HG02759 (cell line): ENCODE measurements at regions not wholly inside any gene's neighbourhood (a gene's known extent, or its start where the extent isn't known, plus 50 kb on each side); places are given as distances from the start of the nearest gene placed in this dataset.

Source experiments
- ATAC-seq: cut with Tn5 transposase; IDR thresholded peaks from one replicate; pipeline ENCODE4 v1.9.1; 2021; ENCODE audit warnings: mild to moderate bottlenecking, moderate library complexity; ENCODE audit not compliant: unreplicated experiment

GRCh38 chr2:17306706-17307105 lies 211.5 kb downstream of the RAD51AP2 start:
- no peak for ATAC-seq

- ATAC-seq = no peak
These were observed 212.0 kb downstream of the RAD51AP2 start for GRCh38 chr2:17306219-17306618.

GRCh38 chr2:17303521-17303920 lies 214.7 kb downstream of the RAD51AP2 start:
- no peak for ATAC-seq

GRCh38 chr2:17303054-17303453 lies 215.2 kb downstream of the RAD51AP2 start:
- ATAC-seq = no peak

GRCh38 chr2:17302281-17302680 lies 216.0 kb downstream of the RAD51AP2 start:
- ATAC-seq = no peak

- ATAC-seq = no peak
These were observed 216.8 kb downstream of the RAD51AP2 start for GRCh38 chr2:17301437-17301836.

- ATAC-seq = no peak
These were observed 218.2 kb downstream of the RAD51AP2 start for GRCh38 chr2:17299891-17300540.

- no peak for ATAC-seq
These were observed 219.8 kb downstream of the RAD51AP2 start for GRCh38 chr2:17298453-17298852.

- ATAC-seq = no peak
These were observed 221.6 kb downstream of the RAD51AP2 start for GRCh38 chr2:17296686-17297085.

- no peak for ATAC-seq
These were observed 228.6 kb downstream of the RAD51AP2 start for GRCh38 chr2:17289669-17290068.

- no peak for ATAC-seq
These were observed 231.1 kb downstream of the RAD51AP2 start for GRCh38 chr2:17287183-17287582.

- ATAC-seq = no peak
These were observed 235.4 kb downstream of the RAD51AP2 start for GRCh38 chr2:17282826-17283225.

GRCh38 chr2:17282245-17282644 lies 236.0 kb downstream of the RAD51AP2 start:
- ATAC-seq = no peak

GRCh38 chr2:17276220-17276619 lies 242.0 kb downstream of the RAD51AP2 start:
- no peak for ATAC-seq

GRCh38 chr2:17272652-17273525 lies 245.4 kb downstream of the RAD51AP2 start:
- ATAC-seq = peak; percentile 64

- peak; percentile 6 for ATAC-seq
These were observed 246.1 kb downstream of the RAD51AP2 start for GRCh38 chr2:17272170-17272569.

- ATAC-seq = no peak
These were observed 246.8 kb downstream of the RAD51AP2 start for GRCh38 chr2:17271416-17271815.

- no peak for ATAC-seq
These were observed 247.3 kb downstream of the RAD51AP2 start for GRCh38 chr2:17270894-17271293.

GRCh38 chr2:17263570-17263968 lies 254.7 kb downstream of the RAD51AP2 start:
- no peak for ATAC-seq

GRCh38 chr2:17262854-17263569 lies 255.2 kb downstream of the RAD51AP2 start:
- ATAC-seq = no peak

- no peak for ATAC-seq
These were observed 258.6 kb downstream of the RAD51AP2 start for GRCh38 chr2:17259613-17260012.

GRCh38 chr2:17258861-17259260 lies 259.4 kb downstream of the RAD51AP2 start:
- ATAC-seq = no peak
